Panc1 (cell line): ENCODE measurements at regions not wholly inside any gene's neighbourhood (a gene's known extent, or its start where the extent isn't known, plus 50 kb on each side); places are given as distances from the start of the nearest gene placed in this dataset.

Experiments
- CTCF ChIP-seq: fragments of 450-650 bp; IDR thresholded peaks from 2 replicates; pipeline ENCODE4 v1.5.1; 2017; ENCODE audit warnings: mild to moderate bottlenecking
- POLR2AphosphoS5 ChIP-seq: IDR thresholded peaks from 2 replicates; pipeline ENCODE4 v1.6.1; 2012; ENCODE audit warnings: mild to moderate bottlenecking, low read depth, low read length, moderate library complexity
- TF ChIP-seq, protein P1 (sequence below), 2 experiments: IDR thresholded peaks; 2 replicates each; pipeline ENCODE4 v1.6.1; 2011 to 2012; ENCODE audit warnings: low read depth in 2 of 2, control low read depth in 1 of 2, low read length in 1 of 2, mild to moderate bottlenecking in 1 of 2, moderate library complexity in 1 of 2; ENCODE audit not compliant: insufficient read depth in 1 of 2

DNA sequence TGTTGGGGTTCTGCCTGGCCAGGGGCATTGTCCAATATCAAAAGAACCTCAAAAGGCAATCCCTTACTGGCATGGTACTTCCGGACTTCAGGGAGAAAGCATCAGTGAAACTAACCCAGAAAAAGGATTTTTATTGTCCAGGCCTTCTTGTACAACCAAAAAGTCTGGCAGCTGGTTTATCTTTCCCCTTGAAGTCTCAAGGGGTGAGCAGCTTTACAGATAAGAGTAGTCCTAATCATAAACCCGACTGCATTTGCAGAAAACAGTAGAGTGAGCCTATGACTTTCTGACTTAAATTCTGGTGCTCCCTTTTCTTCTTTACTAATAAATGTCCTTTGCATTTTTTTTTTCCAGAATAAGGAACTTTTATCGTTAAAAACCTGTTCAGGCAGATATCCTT is 104.0 kb upstream of the CHRM3 start:
- TF ChIP-seq CTCF (no peak), POLR2AphosphoS5 (no peak)
- TF ChIP-seq, protein P1, sequence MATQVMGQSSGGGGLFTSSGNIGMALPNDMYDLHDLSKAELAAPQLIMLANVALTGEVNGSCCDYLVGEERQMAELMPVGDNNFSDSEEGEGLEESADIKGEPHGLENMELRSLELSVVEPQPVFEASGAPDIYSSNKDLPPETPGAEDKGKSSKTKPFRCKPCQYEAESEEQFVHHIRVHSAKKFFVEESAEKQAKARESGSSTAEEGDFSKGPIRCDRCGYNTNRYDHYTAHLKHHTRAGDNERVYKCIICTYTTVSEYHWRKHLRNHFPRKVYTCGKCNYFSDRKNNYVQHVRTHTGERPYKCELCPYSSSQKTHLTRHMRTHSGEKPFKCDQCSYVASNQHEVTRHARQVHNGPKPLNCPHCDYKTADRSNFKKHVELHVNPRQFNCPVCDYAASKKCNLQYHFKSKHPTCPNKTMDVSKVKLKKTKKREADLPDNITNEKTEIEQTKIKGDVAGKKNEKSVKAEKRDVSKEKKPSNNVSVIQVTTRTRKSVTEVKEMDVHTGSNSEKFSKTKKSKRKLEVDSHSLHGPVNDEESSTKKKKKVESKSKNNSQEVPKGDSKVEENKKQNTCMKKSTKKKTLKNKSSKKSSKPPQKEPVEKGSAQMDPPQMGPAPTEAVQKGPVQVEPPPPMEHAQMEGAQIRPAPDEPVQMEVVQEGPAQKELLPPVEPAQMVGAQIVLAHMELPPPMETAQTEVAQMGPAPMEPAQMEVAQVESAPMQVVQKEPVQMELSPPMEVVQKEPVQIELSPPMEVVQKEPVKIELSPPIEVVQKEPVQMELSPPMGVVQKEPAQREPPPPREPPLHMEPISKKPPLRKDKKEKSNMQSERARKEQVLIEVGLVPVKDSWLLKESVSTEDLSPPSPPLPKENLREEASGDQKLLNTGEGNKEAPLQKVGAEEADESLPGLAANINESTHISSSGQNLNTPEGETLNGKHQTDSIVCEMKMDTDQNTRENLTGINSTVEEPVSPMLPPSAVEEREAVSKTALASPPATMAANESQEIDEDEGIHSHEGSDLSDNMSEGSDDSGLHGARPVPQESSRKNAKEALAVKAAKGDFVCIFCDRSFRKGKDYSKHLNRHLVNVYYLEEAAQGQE (IDR thresholded peaks at IDR 0.05; ENCODE audit: insufficient read depth in 1 of 2, low read depth in 2 of 2, low read length in 1 of 2), result no peak
